A549 (cell line): ENCODE measurements at regions not wholly inside any gene's neighbourhood (a gene's known extent, or its start where the extent isn't known, plus 50 kb on each side); places are given as distances from the start of the nearest gene placed in this dataset.

Source experiments
- ATAC-seq, 2 experiments: fragments of 200-7000 bp in 1 of 2; fragments of >200 bp in 1 of 2; cut with Nextera tagmentation in 1 of 2; cut with Tn5 transposase in 1 of 2; 3 replicates each; pipeline versions ENCODE4 v1.8.0 to v1.9.1; 2018 to 2020; ENCODE audit warnings: mild to moderate bottlenecking in 1 of 2, moderate library complexity in 1 of 2
- CTCF ChIA-PET: fragments of 300-600 bp; sonication (Branson Sonifier 250); formaldehyde crosslinking; extraction: SDS; loops from one replicate; lab custom pipeline; 2021; ENCODE audit warnings: antibody characterized with exemption, inconsistent platforms; lab: Yijun Ruan, JAX
- POLR2A ChIA-PET: fragments of 350-600 bp; formaldehyde crosslinking; extraction: SDS; loops from one replicate; lab custom pipeline; 2021; ENCODE audit warnings: antibody characterized with exemption, inconsistent platforms; lab: Yijun Ruan, JAX
- DNase-seq, 2 experiments: peaks; one replicate each; pipeline versions ENCODE4 v3.0.0 to v3.0.0-alpha.2; 2011 to 2016; ENCODE audit warnings: low read depth in 1 of 2, low spot score in 1 of 2
- FAIRE-seq: peaks from 2 replicates; lab custom pipeline; 2011; peaks lifted over from hg19 to GRCh38; lab: Jason Lieb, UNC
- H3K27ac ChIP-seq, 2 experiments: fragments of >200 bp; sonication (Bioruptor Twin); formaldehyde crosslinking; 3 replicates each; pipeline ENCODE4 v1.5.1; 2016 to 2017
- H3K4me1 ChIP-seq: fragments of >200 bp; sonication (Bioruptor Twin); formaldehyde crosslinking; 3 replicates; pipeline ENCODE4 v1.6.1; 2016
- H3K4me2 ChIP-seq: fragments of >200 bp; sonication (Bioruptor Twin); formaldehyde crosslinking; 3 replicates; pipeline ENCODE4 v1.6.1; 2016
- H3K4me3 ChIP-seq: fragments of >200 bp; sonication (Bioruptor Twin); formaldehyde crosslinking; 3 replicates; pipeline ENCODE4 v1.5.1; 2016
- H3K9me3 ChIP-seq: fragments of >200 bp; sonication (Bioruptor Twin); formaldehyde crosslinking; 3 replicates; pipeline ENCODE4 v1.6.1; 2016
- BCL3 ChIP-seq: fragments of >200 bp; sonication (Bioruptor Twin); formaldehyde crosslinking; IDR thresholded peaks from 3 replicates; pipeline ENCODE4 v1.6.1; 2016
- BHLHE40 ChIP-seq: IDR thresholded peaks from 2 replicates; pipeline ENCODE4 v1.6.1; 2012; ENCODE audit warnings: low read depth, low read length, inconsistent platforms
- CEBPB ChIP-seq, 2 experiments: fragments of >200 bp in 1 of 2; sonication (Bioruptor Twin) in 1 of 2; formaldehyde crosslinking in 1 of 2; IDR thresholded peaks; 2 replicates each; pipeline ENCODE4 v1.6.1; 2012 to 2016
- CHD2 ChIP-seq: fragments of 150-350 bp; IDR thresholded peaks from 2 replicates; pipeline ENCODE4 v1.6.1; 2014; ENCODE audit warnings: low read length; ENCODE audit not compliant: partially characterized antibody
- CHD4 ChIP-seq: fragments of 200-600 bp; sonication (generic); IDR thresholded peaks from 2 replicates; pipeline ENCODE4 v1.6.1; 2016; ENCODE audit warnings: antibody characterized with exemption, mild to moderate bottlenecking, borderline replicate concordance
- EHF ChIP-seq: fragments of 250-450 bp; sonication (Bioruptor Pico); IDR thresholded peaks from 2 replicates; pipeline ENCODE4 v1.5.0; 2020; ENCODE audit warnings: mild to moderate bottlenecking
- ELK1 ChIP-seq: fragments of 150-350 bp; IDR thresholded peaks from 2 replicates; pipeline ENCODE4 v1.6.1; 2014; ENCODE audit warnings: low read depth, mild to moderate bottlenecking, low read length
- ESRRA ChIP-seq: fragments of 150-350 bp; IDR thresholded peaks from 2 replicates; pipeline ENCODE4 v1.6.1; 2014; ENCODE audit warnings: mild to moderate bottlenecking, low read length, borderline replicate concordance
- FOSL2 ChIP-seq, 2 experiments: fragments of 450-650 bp in 1 of 2; fragments of >200 bp in 1 of 2; sonication (Bioruptor Twin) in 1 of 2; formaldehyde crosslinking; IDR thresholded peaks; 2 replicates each; pipeline versions ENCODE4 v1.5.0 to v1.6.1; 2016 to 2020; ENCODE audit warnings: mild to moderate bottlenecking in 1 of 2, moderate library complexity in 1 of 2
- FOXS1 ChIP-seq: fragments of 250-450 bp; sonication (Bioruptor Pico); IDR thresholded peaks from 2 replicates; pipeline ENCODE4 v1.5.0; 2020; ENCODE audit warnings: mild to moderate bottlenecking, moderate library complexity
- GATA3 ChIP-seq: IDR thresholded peaks from 2 replicates; pipeline ENCODE4 v1.6.1; 2012; ENCODE audit warnings: borderline replicate concordance
- HDAC2 ChIP-seq: fragments of 200-600 bp; sonication (generic); IDR thresholded peaks from 2 replicates; pipeline ENCODE4 v1.6.1; 2016
- HOXB13 ChIP-seq: fragments of 250-450 bp; sonication (Bioruptor Pico); IDR thresholded peaks from 2 replicates; pipeline ENCODE4 v1.5.0; 2020; ENCODE audit warnings: low read depth, mild to moderate bottlenecking, moderate library complexity
- JUN ChIP-seq, 2 experiments: fragments of >200 bp; sonication (Bioruptor Twin); formaldehyde crosslinking; IDR thresholded peaks; 2 replicates in 1 of 2; 3 replicates in 1 of 2; pipeline ENCODE4 v1.6.1; 2016 to 2017
- JUNB ChIP-seq: fragments of >200 bp; sonication (Bioruptor Twin); formaldehyde crosslinking; IDR thresholded peaks from 2 replicates; pipeline ENCODE4 v1.6.1; 2016
- KDM1A ChIP-seq: fragments of 200-600 bp; sonication (generic); IDR thresholded peaks from 2 replicates; pipeline ENCODE4 v1.6.1; 2016; ENCODE audit warnings: low read depth, mild to moderate bottlenecking
- MAX ChIP-seq: IDR thresholded peaks from 2 replicates; pipeline ENCODE4 v1.6.1; 2012
- MAZ ChIP-seq: fragments of 150-350 bp; IDR thresholded peaks from 2 replicates; pipeline ENCODE4 v1.6.1; 2014; ENCODE audit warnings: antibody characterized with exemption, low read depth, low read length, borderline replicate concordance
- PBX3 ChIP-seq: IDR thresholded peaks from 2 replicates; pipeline ENCODE4 v1.6.1; 2012
- PHF8 ChIP-seq: fragments of 200-600 bp; sonication (generic); IDR thresholded peaks from 2 replicates; pipeline ENCODE4 v1.6.1; 2016; ENCODE audit warnings: low read depth, mild to moderate bottlenecking, antibody characterized with exemption, moderate library complexity, borderline replicate concordance
- POLR2A ChIP-seq: IDR thresholded peaks from 2 replicates; pipeline ENCODE4 v1.6.1; 2012; ENCODE audit warnings: mild to moderate bottlenecking, low read length
- RNF2 ChIP-seq: fragments of 200-600 bp; sonication (generic); IDR thresholded peaks from 2 replicates; pipeline ENCODE4 v1.6.1; 2016; ENCODE audit warnings: low read depth, mild to moderate bottlenecking, antibody characterized with exemption, moderate library complexity, borderline replicate concordance
- SREBF2 ChIP-seq: fragments of 450-650 bp; IDR thresholded peaks from 2 replicates; pipeline ENCODE4 v1.6.1; 2014; ENCODE audit warnings: mild to moderate bottlenecking, moderate library complexity
- TFCP2L1 ChIP-seq: fragments of 250-450 bp; sonication (Bioruptor Pico); IDR thresholded peaks from 2 replicates; pipeline ENCODE4 v1.5.0; 2021; ENCODE audit warnings: mild to moderate bottlenecking
- USF2 ChIP-seq: fragments of 450-650 bp; IDR thresholded peaks from 2 replicates; pipeline ENCODE4 v1.6.1; 2014; ENCODE audit warnings: antibody characterized with exemption
- ZNF302 ChIP-seq: fragments of 250-450 bp; sonication (Bioruptor Pico); IDR thresholded peaks from 2 replicates; pipeline ENCODE4 v1.9.0; 2021; ENCODE audit warnings: inconsistent platforms, mild to moderate bottlenecking, moderate library complexity
- WGBS: methylation state at CpG from one replicate; pipeline ENCODE4 v1.1.6; 2017; ENCODE audit errors: missing lambda C conversion rate; 5-methylcytosine and 5-hydroxymethylcytosine counted together

GRCh38 chr20:11118802-11119380 is 445.1 kb upstream of the JAG1 start:
- 61% methylated on average over 4 of the region's 4 CpGs for WGBS
- ATAC-seq (no peak), DNase-seq (no peak), FAIRE-seq (peak; percentile 94)
- Histone ChIP-seq H3K27ac (peak overlapping the region in 1 of 2 experiments; percentile 22; a peak in 3 of 6 replicates), H3K4me3 (no peak overlapping the region), H3K4me2 (peak overlapping the region; percentile 39; the same call in 1 of the 3 replicates), H3K4me1 (peaks cover 24% of the 10 kb centered on the region), H3K9me3 (no peaks in the 10 kb centered on the region)
- ChIA-PET CTCF (no interaction called here), POLR2A (no interaction called here)
- TF ChIP-seq JUNB (0 out of 2 replicates have a peak, but pooled peaks have one; percentile 27), EHF (CRISPR knock-in tag) (no peak), CEBPB (IDR thresholded peaks at IDR 0.05) (peak in 1 of 2 experiments; percentile 11; a peak in 1 of 4 replicates)

GRCh38 chr20:11119573-11119972 is 445.8 kb upstream of the JAG1 start:
- Histone ChIP-seq H3K9me3 (no peaks in the 10 kb centered on the region), H3K4me1 (peaks cover 24% of the 10 kb centered on the region), H3K27ac (peak overlapping the region in 1 of 2 experiments; percentile 22; a peak in 1 of 6 replicates), H3K4me2 (no peak overlapping the region), H3K4me3 (no peak overlapping the region)
- DNase-seq (no peak), ATAC-seq (no peak), FAIRE-seq (peak; percentile 13)
- CTCF ChIA-PET, result interaction anchor here (1.2 kb wide), 1 partner anchor 86 kb away, joined by 3 read pairs; no protein-coding TSS in a partner anchor
- WGBS, result 89% methylated on average over 3 of the region's 3 CpGs
- TF ChIP-seq RNF2 (no peak), ZNF302 (CRISPR knock-in tag) (no peak), GATA3 (no peak), JUN (IDR thresholded peaks at IDR 0.05) (no peak), ESRRA (no peak), BCL3 (no peak), CHD2 (no peak), POLR2A (no peak), BHLHE40 (no peak), FOXS1 (CRISPR knock-in tag) (no peak), HOXB13 (CRISPR knock-in tag) (no peak), CEBPB (IDR thresholded peaks at IDR 0.05) (no peak), FOSL2 (IDR thresholded peaks at IDR 0.05) (no peak), FOSL2 (CRISPR knock-in tag; IDR thresholded peaks at IDR 0.05) (no peak), PHF8 (no peak), CHD4 (no peak), JUNB (no peak)
- POLR2A ChIA-PET, result no interaction called here

GRCh38 chr20:11120431-11120830 is 446.6 kb upstream of the JAG1 start:
- peaks cover 24% of the 10 kb centered on the region for H3K4me1 ChIP-seq
- H3K4me2 ChIP-seq, result no peak overlapping the region
- H3K4me3 ChIP-seq, result no peak overlapping the region
- no peak for ATAC-seq
- TF ChIP-seq PBX3 (no peak), MAZ (no peak), TFCP2L1 (CRISPR knock-in tag) (no peak), ELK1 (no peak), MAX (no peak), KDM1A (no peak), HDAC2 (no peak), USF2 (no peak), RNF2 (no peak), SREBF2 (no peak), CHD2 (no peak)
- no peak overlapping the region for H3K27ac ChIP-seq
- 46% methylated on average over 4 of the region's 4 CpGs for WGBS
- ChIA-PET POLR2A (no interaction called here), CTCF (interaction anchor here (1.2 kb wide), 1 partner anchor 85 kb away, joined by 3 read pairs; no protein-coding TSS in a partner anchor)
- no peak for DNase-seq
- no peaks in the 10 kb centered on the region for H3K9me3 ChIP-seq
- FAIRE-seq, result peak; percentile 61
